Esophagus squamous epithelium (tissue), 4 donors: ENCODE measurements at regions not wholly inside any gene's neighbourhood (a gene's known extent, or its start where the extent isn't known, plus 50 kb on each side); places are given as distances from the start of the nearest gene placed in this dataset.

Experiments
- CTCF ChIP-seq, 6 experiments: fragments of 450-650 bp in 4 of 6; fragments of 200-600 bp in 2 of 6; sonication (generic) in 2 of 6; IDR thresholded peaks; one replicate each; pipeline ENCODE4 v1.5.1; 2016 to 2019; ENCODE audit warnings: antibody characterized with exemption in 6 of 6, mild to moderate bottlenecking in 4 of 6, moderate library complexity in 4 of 6
- POLR2A ChIP-seq, 4 donors: fragments of 450-650 bp; IDR thresholded peaks; one replicate each; pipeline ENCODE4 v1.6.1; 2017; ENCODE audit warnings: antibody characterized with exemption in 4 of 4, mild to moderate bottlenecking in 4 of 4, moderate library complexity in 3 of 4

- TF ChIP-seq CTCF (IDR thresholded peaks at IDR 0.05) (no peak), POLR2A (IDR thresholded peaks at IDR 0.05) (peak in 2 of 4 donors; percentile 46 to 56)
Measured at GRCh38 chrX:40176351-40177116, 78.8 kb upstream of the BCOR start.
